HG03457 (cell line): ENCODE measurements at regions not wholly inside any gene's neighbourhood (a gene's known extent, or its start where the extent isn't known, plus 50 kb on each side); places are given as distances from the start of the nearest gene placed in this dataset.
"Not testable (repeated sequence)": the region's sequence is repeated elsewhere in the genome, so short reads cannot be mapped to it uniquely, and the experiment has no call there.

ENCODE experiments used
- ATAC-seq: cut with Tn5 transposase; IDR thresholded peaks from one replicate; pipeline ENCODE4 v1.9.1; 2021; ENCODE audit warnings: moderate number of reproducible peaks; ENCODE audit not compliant: unreplicated experiment

DNA sequence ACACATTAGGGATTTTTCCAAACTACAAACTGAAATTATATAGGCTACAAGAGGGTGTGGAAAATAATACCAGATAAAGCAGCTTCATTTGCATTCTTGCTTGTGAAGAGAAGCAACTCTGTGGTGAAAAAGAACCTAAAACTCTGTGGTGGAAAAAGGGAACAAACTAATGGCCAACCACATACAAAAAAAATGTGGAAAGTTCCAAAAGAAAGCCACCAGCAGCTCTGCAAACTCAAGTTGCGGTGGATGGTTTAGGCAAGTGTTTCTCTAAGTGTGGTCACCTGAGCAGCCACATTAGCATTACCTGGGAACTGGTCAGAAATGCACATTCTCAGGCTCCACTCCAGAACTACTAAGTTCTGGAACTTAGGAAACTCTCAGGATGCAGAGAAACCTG, 586.4 kb downstream of the ACTL7B start:
- no peak for ATAC-seq

DNA sequence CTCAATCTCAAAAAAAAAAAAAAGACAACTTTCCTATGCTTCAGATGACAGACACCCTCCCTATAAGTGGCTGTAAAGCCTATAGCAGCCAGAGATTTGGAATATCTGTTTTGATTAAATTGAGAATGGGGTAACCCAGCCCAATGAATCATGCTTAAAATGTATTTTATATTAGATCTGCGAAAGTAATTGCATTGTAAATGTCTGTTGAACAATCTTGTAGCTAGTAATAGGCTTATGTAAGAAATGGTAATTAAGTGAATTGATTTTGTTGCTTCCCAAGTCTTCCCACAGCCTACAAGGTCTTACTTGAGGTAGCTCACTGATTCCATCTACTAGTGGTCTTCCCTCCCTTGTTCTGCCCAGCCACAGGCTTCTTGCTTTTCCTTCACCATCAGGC, 590.7 kb downstream of the ACTL7B start:
- ATAC-seq = no peak

DNA sequence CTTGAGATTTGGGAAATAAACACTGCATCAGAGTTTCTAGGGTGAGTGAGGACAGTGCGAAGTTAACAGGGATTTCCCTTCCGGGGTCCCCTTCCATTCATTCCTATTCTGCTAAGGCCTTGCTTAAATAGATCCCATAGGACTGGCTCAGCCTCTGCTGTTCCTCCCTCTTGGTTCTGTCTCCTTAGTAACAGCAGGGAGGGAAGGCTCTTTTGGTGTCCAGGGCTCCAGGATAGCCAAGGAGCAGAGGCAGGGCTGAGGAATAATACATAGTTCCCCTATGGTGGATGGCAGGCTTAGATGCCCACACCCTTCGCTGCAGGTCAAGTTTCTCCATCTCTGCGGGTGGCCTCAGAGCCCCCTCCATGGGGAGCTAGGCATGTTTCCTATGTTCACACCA, 591.7 kb downstream of the ACTL7B start:
- no peak for ATAC-seq

DNA sequence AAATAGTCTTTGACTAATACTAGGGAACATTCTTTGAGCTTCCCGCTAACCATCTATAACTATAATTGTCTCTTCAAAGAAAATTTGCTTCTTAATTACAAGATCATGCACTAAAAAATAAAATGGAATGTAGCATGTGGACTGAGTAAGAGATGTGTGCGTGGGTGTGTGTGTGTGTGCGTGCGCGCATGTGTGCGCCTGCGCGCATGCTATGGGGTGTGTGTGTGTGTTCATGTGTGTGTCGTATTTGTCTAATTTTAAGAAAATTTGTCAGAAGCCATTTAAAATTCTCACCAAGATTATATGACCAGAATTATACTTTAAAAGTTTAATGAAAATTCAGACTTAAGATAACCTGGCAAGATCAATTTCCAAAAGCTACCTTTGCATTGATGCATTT, 593.0 kb downstream of the ACTL7B start:
- no peak for ATAC-seq

- no peak for ATAC-seq
These were observed 595.7 kb downstream of the ACTL7B start for GRCh38 chr9:108259917-108260675.

- ATAC-seq = no peak
These were observed 597.1 kb downstream of the ACTL7B start for GRCh38 chr9:108258640-108259039.

- no peak for ATAC-seq
These were observed 598.4 kb downstream of the ACTL7B start for GRCh38 chr9:108257382-108257781.

- no peak for ATAC-seq
These were observed 601.5 kb downstream of the ACTL7B start for GRCh38 chr9:108254236-108254635.

DNA sequence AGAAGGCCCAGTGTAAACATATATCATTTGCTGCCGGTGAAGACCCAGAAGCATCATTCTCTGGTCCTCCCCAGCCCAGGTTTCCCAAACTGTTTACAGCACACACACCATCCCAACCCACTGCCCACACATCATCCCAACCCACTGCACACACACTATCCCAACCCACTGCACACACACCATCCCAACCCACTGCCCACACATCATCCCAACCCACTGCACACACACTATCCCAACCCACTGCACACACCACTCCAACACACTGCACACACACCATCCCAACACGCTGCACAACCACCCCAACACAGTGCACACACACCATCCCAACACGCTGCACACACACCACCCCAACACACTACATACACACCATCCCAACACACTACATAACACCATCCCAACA, 608.4 kb downstream of the ACTL7B start:
- ATAC-seq = not testable (repeated sequence)

DNA sequence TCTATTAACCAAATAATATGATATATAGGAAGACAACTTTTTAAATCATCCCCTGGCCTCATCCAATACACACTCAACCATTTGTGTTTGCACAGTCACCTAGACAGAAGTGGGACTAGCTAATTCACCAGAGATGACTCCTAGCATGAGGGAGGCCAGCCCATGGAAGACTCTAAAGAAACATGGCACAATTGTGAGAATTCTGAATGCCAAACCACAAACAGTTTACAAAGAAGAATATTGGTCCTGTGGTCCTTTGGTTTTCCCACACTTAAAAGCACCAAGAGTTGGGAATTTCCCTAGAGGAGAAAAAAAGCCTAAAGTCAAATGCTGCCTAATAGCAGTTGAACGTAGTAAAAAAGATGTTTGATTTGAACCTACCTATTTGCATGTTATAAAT, 609.9 kb downstream of the ACTL7B start:
- ATAC-seq = no peak

- ATAC-seq = no peak
These were observed 610.5 kb downstream of the ACTL7B start for GRCh38 chr9:108245331-108245730.

GRCh38 chr9:108244686-108245085, 611.1 kb downstream of the ACTL7B start:
- ATAC-seq = no peak

- ATAC-seq = no peak
These were observed 614.3 kb downstream of the ACTL7B start for GRCh38 chr9:108241384-108242073.

DNA sequence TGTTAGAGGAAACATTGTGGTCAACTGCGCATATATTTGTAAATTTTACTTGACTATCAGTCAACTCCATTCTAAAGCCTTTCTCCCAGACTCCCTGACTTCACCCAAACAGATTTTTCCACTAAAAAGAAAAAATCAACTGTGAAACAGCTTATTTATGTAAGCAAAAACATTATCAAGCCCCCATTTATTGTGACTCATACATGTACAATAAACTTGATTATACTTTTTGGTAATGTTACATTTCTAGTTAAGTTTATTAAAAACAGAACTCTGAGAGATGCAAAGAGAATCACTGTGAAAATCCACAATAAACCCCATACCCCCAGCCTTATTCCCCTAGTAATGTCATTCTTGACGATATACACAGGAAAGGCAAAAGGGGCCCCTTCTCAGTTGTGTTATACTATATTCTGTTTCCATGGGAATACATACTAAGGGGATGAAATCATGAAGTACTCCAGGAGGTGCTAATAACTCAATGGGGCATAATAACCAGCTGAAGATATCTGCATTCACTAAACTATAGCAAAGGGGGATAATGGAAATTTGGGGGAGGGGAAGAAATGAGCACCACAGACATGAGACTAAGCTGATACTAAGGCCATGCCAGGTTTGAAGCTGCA, 616.0 kb downstream of the ACTL7B start:
- ATAC-seq = no peak

DNA sequence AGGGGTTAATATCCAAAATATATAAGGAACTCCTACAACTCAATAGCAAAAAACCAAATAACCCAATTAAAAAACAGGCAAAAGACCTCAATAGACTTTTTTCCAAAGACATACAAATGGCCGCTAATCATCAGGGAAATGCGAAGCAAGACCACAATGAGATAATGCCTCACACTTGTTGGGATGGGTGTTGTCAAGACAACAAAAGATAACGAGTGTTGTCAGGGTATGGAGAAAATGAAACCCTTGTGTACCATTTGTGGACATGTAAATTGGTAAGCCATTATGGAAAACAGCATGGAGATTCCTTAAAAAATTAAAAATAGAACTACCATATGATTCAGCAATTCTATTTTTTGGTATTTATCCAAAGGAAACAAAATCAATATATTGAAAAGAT, 620.2 kb downstream of the ACTL7B start:
- ATAC-seq = no peak

GRCh38 chr9:108234811-108235210, 621.0 kb downstream of the ACTL7B start:
- ATAC-seq = no peak

GRCh38 chr9:108225149-108225800, 630.5 kb downstream of the ACTL7B start:
- ATAC-seq = no peak

- ATAC-seq = no peak
These were observed 631.1 kb downstream of the ACTL7B start for GRCh38 chr9:108224716-108225115.

- no peak for ATAC-seq
These were observed 636.1 kb downstream of the ACTL7B start for GRCh38 chr9:108219664-108220063.

DNA sequence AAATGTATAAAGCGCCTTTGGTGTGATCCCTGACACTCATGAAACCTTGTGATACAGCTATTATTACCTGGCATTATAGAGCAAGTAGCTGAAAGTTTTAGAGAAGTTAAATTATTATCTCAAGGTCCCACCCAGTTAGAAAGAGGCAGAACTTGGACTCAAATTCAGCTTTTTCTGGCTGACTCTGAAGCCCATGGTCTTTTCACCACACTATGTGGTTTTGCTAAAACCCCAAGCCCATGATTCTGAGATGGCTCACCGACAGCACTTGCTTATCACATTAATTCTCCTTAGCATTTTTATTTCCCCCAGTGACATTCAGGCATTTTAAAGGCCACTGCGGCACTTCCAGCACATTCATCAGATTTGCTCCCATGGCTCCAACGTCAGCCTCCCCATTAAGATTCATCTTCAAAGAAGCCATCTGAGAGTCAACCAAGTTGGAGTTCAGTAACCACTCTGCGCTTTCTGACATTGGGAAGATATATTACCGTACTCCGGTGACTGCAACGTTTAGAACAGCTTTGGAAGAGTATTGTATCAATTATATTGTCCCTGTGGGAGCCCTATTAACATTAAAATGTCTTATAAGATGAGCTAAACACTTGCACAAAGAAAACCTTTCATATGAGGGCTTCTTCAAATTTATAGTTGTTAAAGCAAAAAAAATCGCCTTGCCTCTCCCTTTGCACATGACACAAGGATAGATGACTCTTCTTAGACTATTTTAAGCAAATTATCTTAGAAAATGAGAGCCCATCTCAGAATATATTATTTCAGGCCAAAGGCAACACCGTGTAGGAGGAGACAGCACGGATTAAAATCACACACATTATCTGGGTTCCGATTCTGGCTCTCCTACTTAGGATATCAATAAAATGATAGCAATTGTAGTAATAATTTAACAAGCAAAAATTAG, 638.1 kb downstream of the ACTL7B start:
- ATAC-seq = no peak

GRCh38 chr9:108213511-108213910, 642.3 kb downstream of the ACTL7B start:
- ATAC-seq = no peak
